Upper lobe of left lung (tissue), 4 donors: ENCODE measurements at regions not wholly inside any gene's neighbourhood (a gene's known extent, or its start where the extent isn't known, plus 50 kb on each side); places are given as distances from the start of the nearest gene placed in this dataset.

ENCODE experiments used
- POLR2A ChIP-seq, 4 donors: fragments of 450-650 bp; IDR thresholded peaks; one replicate each; pipeline ENCODE4 v1.5.1; 2016 to 2017; ENCODE audit warnings: antibody characterized with exemption in 4 of 4, mild to moderate bottlenecking in 2 of 4
- POLR2AphosphoS5 ChIP-seq, 2 donors: sonication (generic); formaldehyde crosslinking; IDR thresholded peaks; one replicate each; pipeline ENCODE4 v1.5.1; 2017; ENCODE audit warnings: antibody characterized with exemption in 2 of 2
- TF ChIP-seq, protein P1 (sequence below), 6 experiments: fragments of 450-650 bp in 4 of 6; fragments of 200-600 bp in 2 of 6; sonication (generic) in 2 of 6; IDR thresholded peaks; one replicate each; pipeline ENCODE4 v1.5.1; 2016 to 2019; ENCODE audit warnings: antibody characterized with exemption in 6 of 6

GRCh38 chr6:71103130-71103529, 146.3 kb upstream of the B3GAT2 start:
- TF ChIP-seq, protein P1, sequence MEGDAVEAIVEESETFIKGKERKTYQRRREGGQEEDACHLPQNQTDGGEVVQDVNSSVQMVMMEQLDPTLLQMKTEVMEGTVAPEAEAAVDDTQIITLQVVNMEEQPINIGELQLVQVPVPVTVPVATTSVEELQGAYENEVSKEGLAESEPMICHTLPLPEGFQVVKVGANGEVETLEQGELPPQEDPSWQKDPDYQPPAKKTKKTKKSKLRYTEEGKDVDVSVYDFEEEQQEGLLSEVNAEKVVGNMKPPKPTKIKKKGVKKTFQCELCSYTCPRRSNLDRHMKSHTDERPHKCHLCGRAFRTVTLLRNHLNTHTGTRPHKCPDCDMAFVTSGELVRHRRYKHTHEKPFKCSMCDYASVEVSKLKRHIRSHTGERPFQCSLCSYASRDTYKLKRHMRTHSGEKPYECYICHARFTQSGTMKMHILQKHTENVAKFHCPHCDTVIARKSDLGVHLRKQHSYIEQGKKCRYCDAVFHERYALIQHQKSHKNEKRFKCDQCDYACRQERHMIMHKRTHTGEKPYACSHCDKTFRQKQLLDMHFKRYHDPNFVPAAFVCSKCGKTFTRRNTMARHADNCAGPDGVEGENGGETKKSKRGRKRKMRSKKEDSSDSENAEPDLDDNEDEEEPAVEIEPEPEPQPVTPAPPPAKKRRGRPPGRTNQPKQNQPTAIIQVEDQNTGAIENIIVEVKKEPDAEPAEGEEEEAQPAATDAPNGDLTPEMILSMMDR (IDR thresholded peaks at IDR 0.05): no peak
- TF ChIP-seq POLR2A (IDR thresholded peaks at IDR 0.05) (no peak), POLR2AphosphoS5 (IDR thresholded peaks at IDR 0.05) (no peak)
